ENCODE measurements at regions not wholly inside any gene's neighbourhood (a gene's known extent, or its start where the extent isn't known, plus 50 kb on each side); places are given as distances from the start of the nearest gene placed in this dataset.

DNA sequence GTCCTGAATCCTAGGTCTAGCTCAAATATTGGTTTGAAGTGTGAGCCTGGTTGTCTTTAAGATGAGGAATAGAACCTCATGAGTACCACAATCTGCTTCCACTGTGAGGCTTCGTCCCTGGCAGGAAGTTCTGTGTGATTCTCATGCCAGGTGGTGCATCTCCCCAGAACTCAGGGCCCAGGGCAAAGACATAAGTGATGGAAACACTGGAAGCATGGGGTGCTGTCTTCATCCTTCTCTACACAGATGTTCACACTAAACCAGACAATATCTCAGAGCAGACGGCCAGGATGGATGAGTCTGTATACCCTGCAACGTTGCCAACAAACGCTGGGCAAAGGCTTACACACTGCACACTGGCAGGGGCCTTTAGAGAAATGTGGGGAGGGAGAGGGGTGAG, 475.9 kb upstream of the B3GAT1 start:
- TF ChIP-seq, protein P1, sequence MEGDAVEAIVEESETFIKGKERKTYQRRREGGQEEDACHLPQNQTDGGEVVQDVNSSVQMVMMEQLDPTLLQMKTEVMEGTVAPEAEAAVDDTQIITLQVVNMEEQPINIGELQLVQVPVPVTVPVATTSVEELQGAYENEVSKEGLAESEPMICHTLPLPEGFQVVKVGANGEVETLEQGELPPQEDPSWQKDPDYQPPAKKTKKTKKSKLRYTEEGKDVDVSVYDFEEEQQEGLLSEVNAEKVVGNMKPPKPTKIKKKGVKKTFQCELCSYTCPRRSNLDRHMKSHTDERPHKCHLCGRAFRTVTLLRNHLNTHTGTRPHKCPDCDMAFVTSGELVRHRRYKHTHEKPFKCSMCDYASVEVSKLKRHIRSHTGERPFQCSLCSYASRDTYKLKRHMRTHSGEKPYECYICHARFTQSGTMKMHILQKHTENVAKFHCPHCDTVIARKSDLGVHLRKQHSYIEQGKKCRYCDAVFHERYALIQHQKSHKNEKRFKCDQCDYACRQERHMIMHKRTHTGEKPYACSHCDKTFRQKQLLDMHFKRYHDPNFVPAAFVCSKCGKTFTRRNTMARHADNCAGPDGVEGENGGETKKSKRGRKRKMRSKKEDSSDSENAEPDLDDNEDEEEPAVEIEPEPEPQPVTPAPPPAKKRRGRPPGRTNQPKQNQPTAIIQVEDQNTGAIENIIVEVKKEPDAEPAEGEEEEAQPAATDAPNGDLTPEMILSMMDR (conservative IDR thresholded peaks at IDR 0.05; ENCODE audit: low read length): no peak
- no peak for TF ChIP-seq EZH2phosphoT487 (IDR thresholded peaks at IDR 0.05; ENCODE audit: borderline replicate concordance)

Data from Loucy (cell line).